Neuronal stem cell (in vitro differentiated cells): ENCODE measurements at regions not wholly inside any gene's neighbourhood (a gene's known extent, or its start where the extent isn't known, plus 50 kb on each side); places are given as distances from the start of the nearest gene placed in this dataset.

ENCODE experiments used
- DNase-seq: peaks from one replicate; pipeline ENCODE4 v3.0.0-alpha.2; 2013; ENCODE audit warnings: low spot score
- H2AFZ ChIP-seq: one replicate; pipeline ENCODE4 v1.6.1; 2013; ENCODE audit warnings: mild to moderate bottlenecking, low read length, inconsistent platforms
- H2AK5ac ChIP-seq: 2 replicates; pipeline ENCODE4 v1.6.1; 2013; ENCODE audit warnings: low read depth, mild to moderate bottlenecking, inconsistent platforms, low read length, moderate library complexity, mixed read lengths
- H2BK120ac ChIP-seq: 2 replicates; pipeline ENCODE4 v1.6.1; 2013; ENCODE audit warnings: low read depth, mild to moderate bottlenecking, inconsistent platforms, low read length, moderate library complexity, mixed read lengths
- H2BK12ac ChIP-seq: one replicate; pipeline ENCODE4 v1.6.1; 2013; ENCODE audit warnings: low read length, inconsistent platforms
- H2BK15ac ChIP-seq: 2 replicates; pipeline ENCODE4 v1.6.1; 2013; ENCODE audit warnings: mild to moderate bottlenecking, low read length, inconsistent platforms, mixed read lengths
- H2BK5ac ChIP-seq: one replicate; pipeline ENCODE4 v1.6.1; 2013; ENCODE audit warnings: inconsistent platforms, mild to moderate bottlenecking, low read length, moderate library complexity
- H3K14ac ChIP-seq: one replicate; pipeline ENCODE4 v1.6.1; 2013; ENCODE audit warnings: low read length, inconsistent platforms
- H3K18ac ChIP-seq: 2 replicates; pipeline ENCODE4 v1.6.1; 2013; ENCODE audit warnings: low read length, inconsistent platforms
- H3K23ac ChIP-seq: 2 replicates; pipeline ENCODE4 v1.6.1; 2013; ENCODE audit warnings: low read depth, mild to moderate bottlenecking, mixed read lengths, low read length, inconsistent platforms; ENCODE audit not compliant: poor library complexity
- H3K27ac ChIP-seq: replicated peaks from 3 replicates; pipeline ENCODE4 v1.5.1; 2013; ENCODE audit warnings: low read length, inconsistent platforms
- H3K27me3 ChIP-seq, 3 experiments: 2 replicates each; pipeline ENCODE4 v1.6.1; 2013; ENCODE audit warnings: low read length in 3 of 3, mild to moderate bottlenecking in 2 of 3, inconsistent platforms in 1 of 3, low read depth in 1 of 3, mixed read lengths in 1 of 3, moderate library complexity in 1 of 3; ENCODE audit not compliant: control insufficient read depth in 3 of 3, insufficient read depth in 3 of 3
- H3K36me3 ChIP-seq, 2 donors: replicated peaks in 1 of 2; 2 replicates each; pipeline ENCODE4 v1.6.1; 2013; ENCODE audit warnings: low read length in 2 of 2; ENCODE audit not compliant: control insufficient read depth in 2 of 2, insufficient read depth in 2 of 2
- H3K4ac ChIP-seq: 2 replicates; pipeline ENCODE4 v1.6.1; 2013; ENCODE audit warnings: inconsistent platforms, mild to moderate bottlenecking, low read length, moderate library complexity
- H3K4me1 ChIP-seq, 2 donors: 1 replicate in 1 of 2; 2 replicates in 1 of 2; pipeline ENCODE4 v1.6.1; 2013; ENCODE audit warnings: low read length in 2 of 2, low read depth in 1 of 2; ENCODE audit not compliant: control insufficient read depth in 2 of 2, insufficient read depth in 1 of 2
- H3K4me2 ChIP-seq: one replicate; pipeline ENCODE4 v1.6.1; 2013; ENCODE audit warnings: mild to moderate bottlenecking, low read length, inconsistent platforms; ENCODE audit not compliant: insufficient read depth, poor library complexity, severe bottlenecking
- H3K4me3 ChIP-seq, 2 donors: 2 replicates each; pipeline ENCODE4 v1.5.1; 2013; ENCODE audit warnings: low read length in 2 of 2, mild to moderate bottlenecking in 2 of 2, inconsistent platforms in 1 of 2, moderate library complexity in 1 of 2
- H3K79me1 ChIP-seq: one replicate; pipeline ENCODE4 v1.6.1; 2013; ENCODE audit warnings: low read depth, mild to moderate bottlenecking, inconsistent platforms, low read length, moderate library complexity
- H3K9ac ChIP-seq: one replicate; pipeline ENCODE4 v1.6.1; 2013; ENCODE audit warnings: mild to moderate bottlenecking, low read depth, low read length, inconsistent platforms; ENCODE audit not compliant: poor library complexity
- H3K9me3 ChIP-seq, 2 donors: replicated peaks in 1 of 2; 2 replicates each; pipeline versions ENCODE3 to v1.6.1; 2013; ENCODE audit warnings: low read length in 2 of 2, mild to moderate bottlenecking in 2 of 2, inconsistent platforms in 1 of 2, low read depth in 1 of 2, mixed read lengths in 1 of 2, moderate library complexity in 1 of 2; ENCODE audit not compliant: control insufficient read depth in 2 of 2, insufficient read depth in 1 of 2
- H4K8ac ChIP-seq: one replicate; pipeline ENCODE4 v1.6.1; 2013; ENCODE audit warnings: low read depth, mild to moderate bottlenecking, inconsistent platforms, low read length, moderate library complexity
- H4K91ac ChIP-seq: one replicate; pipeline ENCODE4 v1.6.1; 2013; ENCODE audit warnings: low read length, low read depth, mild to moderate bottlenecking, inconsistent platforms; ENCODE audit not compliant: poor library complexity
- WGBS, 2 donors: extraction: QIAGEN DNeasy Blood & Tissue Kit; methylation state at CpG; one replicate each; pipeline ENCODE4 v1.1.7; 2013; ENCODE audit warnings: missing lambda C conversion rate in 2 of 2, mixed read lengths in 1 of 2; ENCODE audit not compliant: insufficient read length in 2 of 2, insufficient replicate concordance in 1 of 2; ENCODE audit errors: extremely low coverage in 2 of 2; 5-methylcytosine and 5-hydroxymethylcytosine counted together

DNA sequence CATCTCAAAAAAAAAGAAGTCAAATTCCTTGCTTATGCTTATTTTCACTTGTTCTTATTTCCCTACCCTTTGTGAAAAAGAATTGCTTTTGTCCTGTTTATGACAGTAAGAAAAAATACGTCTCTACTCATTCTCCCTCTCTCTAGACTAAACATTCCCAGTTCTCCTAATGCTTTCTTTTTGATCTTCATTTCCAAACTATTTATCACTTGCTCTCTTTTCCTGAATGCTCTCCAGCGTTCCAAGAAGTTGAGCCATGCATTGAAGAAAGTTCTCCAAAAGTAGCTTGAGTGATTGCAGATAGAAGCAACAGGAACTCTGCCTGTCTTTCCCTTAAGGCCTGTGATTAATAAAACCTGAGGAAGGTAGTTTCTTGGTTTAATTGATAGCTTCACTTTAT is 53.1 kb upstream of the TMEM170B start:
- no peak overlapping the region for H3K4me2 ChIP-seq
- H3K79me1 ChIP-seq: no peaks in the 10 kb centered on the region
- H3K4me1 ChIP-seq: peaks cover 12 to 17% of the 10 kb centered on the region in 2 donors
- no peak overlapping the region for H3K4me3 ChIP-seq
- H3K9me3 ChIP-seq: no peaks in the 10 kb centered on the region
- no peak overlapping the region for H3K4ac ChIP-seq
- no peak overlapping the region for H2AK5ac ChIP-seq
- H3K23ac ChIP-seq: no peak overlapping the region
- H2BK120ac ChIP-seq: no peak overlapping the region
- H2BK12ac ChIP-seq: no peak overlapping the region
- H3K27me3 ChIP-seq: no peaks in the 10 kb centered on the region
- no peak overlapping the region for H3K9ac ChIP-seq
- H3K14ac ChIP-seq: no peak overlapping the region
- H2AFZ ChIP-seq: no peak overlapping the region
- no peaks in the 10 kb centered on the region for H3K36me3 ChIP-seq
- no peak overlapping the region for H2BK15ac ChIP-seq
- H4K8ac ChIP-seq: no peak overlapping the region
- no peak overlapping the region for H4K91ac ChIP-seq
- no peak overlapping the region for H2BK5ac ChIP-seq
- H3K27ac ChIP-seq: no peak overlapping the region
- WGBS, 2 donors: no CpG with 5 or more reads among the region's 2 CpGs
- H3K18ac ChIP-seq: no peak overlapping the region
- DNase-seq: no peak

DNA sequence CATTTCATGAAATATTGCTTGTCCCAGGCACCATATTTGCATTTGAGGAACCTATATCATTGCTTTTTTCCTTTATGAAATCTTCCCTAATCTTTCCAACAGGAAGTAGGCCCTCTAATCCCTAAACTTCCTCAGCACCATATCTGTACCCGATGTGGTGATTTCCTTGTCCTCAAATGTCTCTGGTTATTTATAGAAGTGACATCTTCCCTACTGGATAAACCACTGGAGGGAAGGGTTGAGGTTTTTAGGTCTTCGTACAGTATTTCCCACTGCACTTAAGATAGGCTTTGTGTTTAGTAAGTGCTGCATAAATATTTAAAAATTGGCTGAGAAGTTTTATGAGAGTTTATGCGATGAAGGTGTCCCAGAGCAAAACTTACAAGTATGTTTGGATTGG is 54.9 kb upstream of the TMEM170B start:
- H2AK5ac ChIP-seq: no peak overlapping the region
- no peaks in the 10 kb centered on the region for H3K36me3 ChIP-seq
- H3K4me2 ChIP-seq: no peak overlapping the region
- no peak overlapping the region for H2BK12ac ChIP-seq
- H3K4me1 ChIP-seq: peaks cover 12 to 17% of the 10 kb centered on the region in 2 donors
- no peak overlapping the region for H2AFZ ChIP-seq
- no peak overlapping the region for H3K18ac ChIP-seq
- H2BK5ac ChIP-seq: no peak overlapping the region
- H3K79me1 ChIP-seq: no peaks in the 10 kb centered on the region
- H3K23ac ChIP-seq: no peak overlapping the region
- no peak for DNase-seq
- H2BK120ac ChIP-seq: no peak overlapping the region
- H3K27ac ChIP-seq: no peak overlapping the region
- no peak overlapping the region for H3K9ac ChIP-seq
- H3K27me3 ChIP-seq: no peaks in the 10 kb centered on the region
- no peak overlapping the region for H3K14ac ChIP-seq
- no peak overlapping the region for H4K91ac ChIP-seq
- H2BK15ac ChIP-seq: no peak overlapping the region
- no peaks in the 10 kb centered on the region for H3K9me3 ChIP-seq
- H3K4me3 ChIP-seq: no peak overlapping the region
- H3K4ac ChIP-seq: no peak overlapping the region
- H4K8ac ChIP-seq: no peak overlapping the region
- WGBS, 2 donors: no CpG with 5 or more reads among the region's 3 CpGs

DNA sequence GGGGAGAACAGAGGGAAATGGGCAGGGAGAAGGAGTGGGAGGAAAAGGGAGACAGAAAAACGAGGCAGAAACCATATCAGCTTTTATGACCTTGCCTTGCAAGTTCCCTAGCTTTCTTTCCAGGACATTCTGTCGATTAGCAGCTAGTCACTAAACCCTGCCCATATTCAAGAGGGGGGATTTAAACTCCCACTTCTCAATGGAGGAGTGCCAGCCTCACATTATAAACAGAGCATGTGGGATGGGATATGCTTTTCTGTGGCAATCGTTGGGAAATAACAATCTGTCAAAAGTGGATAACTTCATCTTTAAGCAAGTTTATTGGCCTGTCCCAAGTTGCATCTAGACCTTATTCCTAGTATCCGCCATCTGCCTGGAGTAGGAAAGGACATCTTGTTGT is 57.0 kb upstream of the TMEM170B start:
- Histone ChIP-seq H3K79me1 (no peaks in the 10 kb centered on the region), H3K27me3 (no peaks in the 10 kb centered on the region), H2AK5ac (no peak overlapping the region), H3K9me3 (no peaks in the 10 kb centered on the region), H3K4me1 (peaks cover 8% of the 10 kb centered on the region in 2 donors), H2AFZ (no peak overlapping the region), H2BK5ac (no peak overlapping the region), H4K91ac (no peak overlapping the region), H2BK12ac (no peak overlapping the region), H4K8ac (no peak overlapping the region), H3K4ac (no peak overlapping the region), H3K27ac (no peak overlapping the region), H2BK15ac (no peak overlapping the region), H3K18ac (no peak overlapping the region), H3K4me2 (no peak overlapping the region), H3K23ac (no peak overlapping the region), H3K36me3 (no peaks in the 10 kb centered on the region), H3K14ac (no peak overlapping the region), H3K4me3 (no peak overlapping the region), H2BK120ac (no peak overlapping the region), H3K9ac (no peak overlapping the region)
- no CpG with 5 or more reads among the region's 4 CpGs for WGBS, 2 donors
- DNase-seq: no peak

DNA sequence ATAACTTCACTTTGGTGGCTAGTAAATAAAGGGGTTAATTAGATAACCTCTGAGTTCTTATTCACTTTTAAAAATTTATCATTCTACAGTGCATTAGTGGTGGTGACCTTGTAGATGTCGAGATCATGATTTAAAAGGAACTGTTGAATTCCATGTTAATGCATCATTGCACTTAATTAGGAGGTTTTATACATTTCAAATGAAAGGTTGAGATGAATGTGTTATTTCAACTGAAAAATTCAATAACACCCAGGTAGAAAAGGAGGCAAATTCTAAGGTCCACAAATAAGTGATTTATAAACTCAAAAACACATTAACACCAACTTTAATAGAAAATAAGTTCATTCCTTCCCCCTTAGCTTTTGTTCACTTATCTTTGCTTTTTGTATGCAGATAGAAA is 58.3 kb upstream of the TMEM170B start:
- Histone ChIP-seq H3K14ac (no peak overlapping the region), H3K4me2 (no peak overlapping the region), H3K9me3 (no peaks in the 10 kb centered on the region), H4K91ac (no peak overlapping the region), H2BK12ac (no peak overlapping the region), H2BK120ac (no peak overlapping the region), H2BK5ac (no peak overlapping the region), H3K27ac (no peak overlapping the region), H3K4me3 (no peak overlapping the region), H3K27me3 (no peaks in the 10 kb centered on the region), H3K18ac (no peak overlapping the region), H2AK5ac (no peak overlapping the region), H3K4ac (no peak overlapping the region), H3K79me1 (no peaks in the 10 kb centered on the region), H4K8ac (no peak overlapping the region), H2BK15ac (no peak overlapping the region), H2AFZ (no peak overlapping the region), H3K36me3 (no peaks in the 10 kb centered on the region), H3K23ac (no peak overlapping the region), H3K9ac (no peak overlapping the region), H3K4me1 (peaks cover 0 to 3% of the 10 kb centered on the region in 2 donors)
- no CpG with 5 or more reads among the region's 1 CpG for WGBS, 2 donors
- DNase-seq: no peak
